Rectal smooth muscle tissue (tissue), 1 donor: ENCODE measurements at regions not wholly inside any gene's neighbourhood (a gene's known extent, or its start where the extent isn't known, plus 50 kb on each side); places are given as distances from the start of the nearest gene placed in this dataset.
"Not testable (repeated sequence)": the region's sequence is repeated elsewhere in the genome, so short reads cannot be mapped to it uniquely, and the experiment has no call there.

ENCODE experiments used
- H3K27ac ChIP-seq: one replicate; pipeline ENCODE4 v1.7.0; 2013; ENCODE audit warnings: low read depth, low read length, inconsistent platforms
- H3K27me3 ChIP-seq: one replicate; pipeline ENCODE4 v1.7.0; 2013; ENCODE audit warnings: low read length; ENCODE audit not compliant: control insufficient read depth, insufficient read depth
- H3K36me3 ChIP-seq: one replicate; pipeline ENCODE4 v1.7.0; 2013; ENCODE audit warnings: low read length; ENCODE audit not compliant: control insufficient read depth, insufficient read depth
- H3K4me1 ChIP-seq: one replicate; pipeline ENCODE4 v1.7.0; 2013; ENCODE audit warnings: low read length; ENCODE audit not compliant: control insufficient read depth, insufficient read depth
- H3K4me3 ChIP-seq: one replicate; pipeline ENCODE4 v1.7.0; 2013; ENCODE audit warnings: low read length
- H3K9ac ChIP-seq: one replicate; pipeline ENCODE4 v1.7.0; 2013; ENCODE audit warnings: low read length

DNA sequence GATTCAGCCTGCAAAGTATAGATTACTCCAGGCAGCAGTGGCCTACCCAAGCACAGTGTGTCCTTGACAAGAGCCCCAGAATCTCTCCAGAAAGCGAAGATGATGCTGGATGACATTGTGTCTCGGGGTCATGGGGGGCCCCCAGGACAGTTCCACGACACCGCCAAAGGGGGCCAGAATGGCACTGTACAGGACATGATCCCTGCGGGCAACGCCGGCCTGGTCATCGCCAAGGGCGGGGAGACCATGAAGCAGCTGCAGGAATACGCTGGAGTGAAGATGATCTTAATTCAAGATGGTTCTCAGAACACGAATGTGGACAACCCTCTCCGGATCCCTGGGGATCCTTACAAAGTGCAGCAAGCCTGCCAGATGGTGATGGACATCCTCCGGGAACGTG, 107.0 kb upstream of the MTAP start:
- Histone ChIP-seq H3K27me3 (no peaks in the 10 kb centered on the region), H3K9ac (no peak overlapping the region), H3K36me3 (no peaks in the 10 kb centered on the region), H3K27ac (no peak overlapping the region), H3K4me1 (no peaks in the 10 kb centered on the region), H3K4me3 (no peak overlapping the region)

DNA sequence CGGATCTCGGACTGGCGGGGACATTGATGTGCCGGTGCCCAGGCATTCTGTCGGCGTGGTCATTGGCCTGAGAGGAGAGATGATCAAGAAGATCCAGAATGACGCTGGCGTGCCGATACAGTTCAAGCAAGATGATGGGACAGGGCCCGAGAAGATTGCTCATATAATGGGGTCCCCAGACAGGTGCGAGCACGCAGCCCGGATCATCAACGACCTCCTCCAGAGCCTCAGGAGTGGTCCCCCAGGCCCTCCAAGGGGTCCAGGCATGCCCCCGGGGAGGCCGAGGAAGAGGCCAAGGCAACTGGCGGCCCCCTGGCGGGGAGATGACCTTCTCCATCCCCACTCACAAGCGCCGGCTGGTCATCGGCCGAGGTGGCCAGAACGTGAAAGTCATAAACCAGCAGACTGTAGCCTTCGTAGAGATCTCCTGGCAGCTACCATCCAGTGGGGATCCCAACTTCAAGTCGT, 106.5 kb upstream of the MTAP start:
- Histone ChIP-seq H3K27ac (no peak overlapping the region), H3K9ac (no peak overlapping the region), H3K4me1 (no peaks in the 10 kb centered on the region), H3K36me3 (no peaks in the 10 kb centered on the region), H3K27me3 (no peaks in the 10 kb centered on the region), H3K4me3 (no peak overlapping the region)

DNA sequence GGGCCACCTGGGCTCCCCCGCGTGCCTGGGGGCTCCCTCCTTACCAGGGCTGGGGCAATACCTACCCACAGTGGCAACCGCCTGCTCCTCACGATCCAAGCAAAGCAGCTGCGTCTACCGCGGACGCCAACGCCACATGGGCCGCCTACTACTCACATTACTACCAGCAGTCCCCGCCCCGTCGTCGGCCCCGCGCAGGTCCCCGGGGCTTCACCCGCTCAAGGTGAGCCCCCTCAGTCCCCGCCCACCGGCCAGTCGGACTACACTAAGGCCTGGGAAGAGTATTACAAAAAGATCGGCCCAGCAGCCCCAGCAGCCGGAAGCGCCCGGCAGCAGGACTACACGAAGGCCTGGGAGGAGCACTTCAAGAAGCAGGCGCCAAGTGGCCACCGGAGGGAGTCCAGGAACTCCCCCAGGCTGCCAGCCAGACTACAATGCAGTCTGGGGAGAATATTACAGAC, 106.0 kb upstream of the MTAP start:
- no peak overlapping the region for H3K4me3 ChIP-seq
- H3K27ac ChIP-seq = no peak overlapping the region
- H3K27me3 ChIP-seq = no peaks in the 10 kb centered on the region
- H3K4me1 ChIP-seq = no peaks in the 10 kb centered on the region
- H3K36me3 ChIP-seq = no peaks in the 10 kb centered on the region
- no peak overlapping the region for H3K9ac ChIP-seq

DNA sequence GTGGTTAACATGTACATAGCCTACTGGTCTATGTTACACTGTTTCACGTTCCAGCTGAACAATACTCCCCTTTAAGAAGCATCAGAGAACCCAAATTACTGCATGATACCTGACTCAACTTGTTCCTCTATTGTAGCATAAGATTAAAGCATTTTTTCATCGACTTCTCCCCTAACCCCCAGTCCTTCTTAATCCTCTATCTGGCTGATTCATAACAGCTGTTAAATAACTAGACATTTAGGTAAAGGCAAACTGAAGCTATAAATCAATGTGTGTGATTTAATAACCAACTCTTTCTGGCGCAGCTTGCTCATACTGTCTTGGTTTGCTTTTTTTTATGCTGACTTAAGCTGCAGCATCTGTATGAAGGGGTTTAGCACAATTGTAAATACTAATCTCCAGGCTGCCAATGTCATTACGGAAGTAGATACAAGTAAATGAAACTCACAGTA, 94.2 kb upstream of the MTAP start:
- no peak overlapping the region for H3K9ac ChIP-seq
- no peak overlapping the region for H3K27ac ChIP-seq
- H3K4me1 ChIP-seq = no peaks in the 10 kb centered on the region
- H3K4me3 ChIP-seq = no peak overlapping the region
- no peaks in the 10 kb centered on the region for H3K36me3 ChIP-seq
- no peaks in the 10 kb centered on the region for H3K27me3 ChIP-seq

DNA sequence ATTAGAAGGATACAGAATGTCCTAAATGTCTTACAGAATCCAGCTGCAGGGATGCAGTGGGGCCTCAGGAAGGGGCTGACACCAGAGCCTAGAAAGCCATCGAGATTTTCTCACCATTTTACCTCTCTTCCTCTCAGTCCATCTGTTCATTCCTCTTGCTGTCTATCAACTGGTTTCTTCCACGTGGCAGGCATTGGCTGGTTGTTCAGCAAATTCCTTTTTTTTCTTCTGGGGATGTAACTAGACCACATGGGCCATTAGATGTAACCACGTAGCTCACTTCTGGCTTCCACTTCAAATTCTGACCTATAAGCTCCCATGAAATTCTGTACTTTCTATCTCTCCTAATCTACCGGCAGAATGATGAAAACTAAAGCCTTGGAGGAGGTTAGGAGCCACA, 93.6 kb upstream of the MTAP start:
- no peaks in the 10 kb centered on the region for H3K27me3 ChIP-seq
- H3K9ac ChIP-seq = no peak overlapping the region
- H3K36me3 ChIP-seq = no peaks in the 10 kb centered on the region
- H3K4me3 ChIP-seq = no peak overlapping the region
- H3K4me1 ChIP-seq = no peaks in the 10 kb centered on the region
- no peak overlapping the region for H3K27ac ChIP-seq

DNA sequence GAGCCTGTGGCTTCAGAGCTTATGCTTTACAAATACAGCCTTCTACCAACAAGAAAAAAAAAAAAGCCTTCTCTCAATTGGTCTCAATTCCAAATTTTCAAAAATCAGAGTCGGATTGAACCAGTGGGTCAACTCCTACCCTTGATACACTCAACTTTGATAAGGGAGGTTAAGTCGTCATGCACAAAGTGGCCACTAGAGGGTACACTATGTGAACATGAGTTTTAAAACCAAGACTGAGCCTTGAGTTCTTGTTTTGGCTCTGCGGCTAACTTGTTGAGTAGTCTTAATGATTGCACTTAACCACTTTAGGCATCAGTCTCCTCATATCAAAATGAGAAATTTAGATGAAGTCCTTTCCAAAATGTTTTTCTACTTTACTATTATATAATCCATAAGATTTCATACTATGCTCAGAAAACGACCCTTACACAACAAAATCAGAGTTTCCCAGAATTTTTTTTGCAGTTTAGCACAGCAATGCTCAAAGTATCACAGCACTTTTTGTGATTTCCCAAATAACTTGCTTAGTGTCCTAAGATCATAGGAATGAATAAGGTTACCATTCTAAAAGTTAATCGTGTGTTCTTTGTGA, 92.9 kb upstream of the MTAP start:
- Histone ChIP-seq H3K27me3 (no peaks in the 10 kb centered on the region), H3K4me1 (no peaks in the 10 kb centered on the region), H3K4me3 (no peak overlapping the region), H3K27ac (no peak overlapping the region), H3K36me3 (no peaks in the 10 kb centered on the region), H3K9ac (no peak overlapping the region)

DNA sequence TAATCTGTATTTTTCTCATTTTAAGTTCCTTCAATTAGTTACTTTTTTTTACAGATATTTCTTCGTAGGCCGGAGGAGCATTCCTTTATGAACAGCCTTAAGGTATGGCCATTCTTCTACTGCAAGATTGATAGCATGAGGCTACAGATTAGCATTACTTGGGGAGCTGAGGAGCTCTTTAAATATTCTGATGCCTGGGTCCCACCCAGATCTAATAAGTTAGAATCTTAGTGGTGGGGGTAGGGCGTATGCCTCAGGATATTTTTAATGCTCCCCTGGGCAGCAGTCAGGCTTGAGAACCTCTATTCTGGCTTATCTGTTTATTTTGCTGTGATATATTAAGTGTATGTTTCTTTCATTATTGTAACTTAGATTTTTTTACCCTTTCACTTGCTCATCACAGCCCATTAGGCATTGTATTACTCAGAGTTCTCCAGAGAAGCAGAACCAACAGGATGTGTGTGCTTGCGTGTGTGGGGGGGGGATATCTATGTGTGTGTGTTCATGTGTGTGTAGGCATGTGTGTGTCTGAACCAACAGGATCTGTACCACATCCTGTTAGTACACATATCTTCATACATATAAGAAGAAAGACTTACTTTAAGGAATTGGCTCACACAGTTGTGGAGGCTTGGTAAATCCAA, 91.8 kb upstream of the MTAP start:
- no peak overlapping the region for H3K4me3 ChIP-seq
- no peaks in the 10 kb centered on the region for H3K36me3 ChIP-seq
- H3K9ac ChIP-seq = no peak overlapping the region
- no peak overlapping the region for H3K27ac ChIP-seq
- no peaks in the 10 kb centered on the region for H3K4me1 ChIP-seq
- H3K27me3 ChIP-seq = no peaks in the 10 kb centered on the region

DNA sequence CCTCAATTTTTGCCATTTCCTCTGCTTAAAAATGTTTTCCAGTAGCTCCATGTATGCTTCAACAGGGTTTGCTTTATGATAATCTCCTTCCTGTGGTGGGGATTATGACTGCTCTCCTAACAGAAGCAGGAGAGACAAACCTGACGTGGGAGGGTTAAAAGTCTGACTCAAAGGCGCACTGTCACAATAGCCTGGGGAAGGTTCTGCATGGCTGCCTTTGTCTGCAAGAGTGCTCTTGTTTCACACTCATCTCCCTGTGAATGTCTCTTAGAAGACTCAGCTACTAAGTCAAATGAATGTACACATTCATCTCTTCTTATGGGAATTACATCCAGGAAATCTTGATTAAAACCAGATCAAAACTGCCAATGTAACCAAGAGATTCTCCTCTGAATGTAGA, 90.9 kb upstream of the MTAP start:
- no peak overlapping the region for H3K4me3 ChIP-seq
- H3K36me3 ChIP-seq = no peaks in the 10 kb centered on the region
- H3K27ac ChIP-seq = no peak overlapping the region
- H3K27me3 ChIP-seq = no peaks in the 10 kb centered on the region
- H3K9ac ChIP-seq = no peak overlapping the region
- H3K4me1 ChIP-seq = no peaks in the 10 kb centered on the region

DNA sequence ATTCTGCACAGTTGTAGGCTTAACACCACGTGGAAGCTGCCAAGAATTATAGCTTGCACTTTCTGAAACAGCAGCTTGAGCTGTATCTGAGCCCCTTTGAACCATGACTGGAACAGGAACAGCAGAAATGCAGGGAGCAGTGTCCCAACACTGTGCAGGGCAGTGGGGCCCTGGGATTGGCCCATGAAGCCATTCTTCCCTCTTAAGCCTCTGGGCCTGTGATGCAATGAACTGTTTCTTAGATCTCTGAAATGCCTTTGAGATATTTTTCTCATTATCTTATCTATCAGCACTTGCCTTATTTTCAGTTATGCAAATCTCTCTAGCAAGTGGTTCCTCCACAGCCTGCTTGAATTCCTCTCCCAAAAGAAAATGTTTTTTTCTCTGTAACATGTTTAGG, 87.0 kb upstream of the MTAP start:
- Histone ChIP-seq H3K9ac (no peak overlapping the region), H3K36me3 (no peaks in the 10 kb centered on the region), H3K27me3 (no peaks in the 10 kb centered on the region), H3K4me3 (no peak overlapping the region), H3K4me1 (no peaks in the 10 kb centered on the region), H3K27ac (no peak overlapping the region)

DNA sequence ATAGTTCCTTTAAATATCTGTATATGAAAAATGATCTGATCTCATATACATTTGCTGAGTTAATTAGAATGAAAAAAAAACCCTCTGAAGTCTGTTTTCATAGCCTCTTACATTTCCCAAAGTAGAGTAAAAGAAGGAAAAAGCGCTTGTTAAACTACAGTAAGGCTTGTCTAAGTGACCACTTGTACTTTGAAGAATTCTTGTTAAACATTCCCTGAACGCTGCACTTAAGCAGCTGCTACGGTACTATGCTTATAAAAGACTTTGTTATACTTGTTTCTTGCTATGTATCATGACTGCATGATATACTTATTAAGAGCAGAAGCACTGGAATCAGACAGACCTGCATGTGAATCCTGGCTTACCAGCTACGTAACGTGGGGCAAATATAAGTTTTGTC, 81.7 kb upstream of the MTAP start:
- H3K36me3 ChIP-seq = no peaks in the 10 kb centered on the region
- no peaks in the 10 kb centered on the region for H3K4me1 ChIP-seq
- no peak overlapping the region for H3K9ac ChIP-seq
- H3K27ac ChIP-seq = no peak overlapping the region
- no peaks in the 10 kb centered on the region for H3K27me3 ChIP-seq
- H3K4me3 ChIP-seq = no peak overlapping the region

DNA sequence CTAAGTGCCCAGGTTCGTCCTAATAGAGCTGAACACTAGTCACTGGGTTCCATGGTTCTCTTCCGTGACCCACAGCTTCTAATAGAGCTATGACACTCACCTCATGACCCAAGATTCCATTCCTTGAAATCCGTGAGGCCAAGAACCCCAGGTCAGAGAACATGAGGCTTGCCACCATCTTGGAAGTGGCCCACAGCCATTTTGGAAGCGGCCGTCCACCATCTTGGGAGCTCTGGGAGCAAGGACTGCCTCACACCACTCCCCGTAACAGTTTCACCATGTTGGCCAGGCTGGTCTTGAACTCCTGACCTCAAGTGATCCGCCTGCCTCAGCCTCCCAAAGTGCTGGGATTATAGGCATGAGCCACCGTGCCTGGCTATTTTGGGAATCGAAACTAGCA, 75.0 kb upstream of the MTAP start:
- not testable (repeated sequence) for H3K4me3 ChIP-seq, H3K9ac ChIP-seq, H3K4me1 ChIP-seq, H3K27ac ChIP-seq, H3K36me3 ChIP-seq, H3K27me3 ChIP-seq

DNA sequence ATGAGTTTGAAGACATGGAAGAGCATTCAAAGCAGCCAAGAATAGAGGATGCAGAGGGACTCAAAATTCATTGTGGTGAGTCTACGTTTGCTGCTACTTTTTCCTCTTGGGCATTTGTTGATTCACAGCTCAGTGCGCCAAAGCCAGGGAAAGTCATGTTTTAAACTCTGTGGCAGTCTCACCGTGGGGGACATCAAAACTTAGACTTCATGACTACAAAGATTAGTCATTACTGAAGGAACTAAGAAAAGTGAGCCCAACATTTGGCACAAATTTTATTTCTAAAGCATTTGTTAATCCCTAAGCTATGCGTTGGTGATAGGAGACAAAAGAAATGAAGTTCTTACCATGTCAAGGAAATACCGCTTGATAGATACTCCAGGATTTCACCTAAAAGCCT, 73.7 kb upstream of the MTAP start:
- Histone ChIP-seq H3K9ac (no peak overlapping the region), H3K4me3 (no peak overlapping the region), H3K4me1 (no peaks in the 10 kb centered on the region), H3K27me3 (no peaks in the 10 kb centered on the region), H3K36me3 (no peaks in the 10 kb centered on the region), H3K27ac (no peak overlapping the region)

DNA sequence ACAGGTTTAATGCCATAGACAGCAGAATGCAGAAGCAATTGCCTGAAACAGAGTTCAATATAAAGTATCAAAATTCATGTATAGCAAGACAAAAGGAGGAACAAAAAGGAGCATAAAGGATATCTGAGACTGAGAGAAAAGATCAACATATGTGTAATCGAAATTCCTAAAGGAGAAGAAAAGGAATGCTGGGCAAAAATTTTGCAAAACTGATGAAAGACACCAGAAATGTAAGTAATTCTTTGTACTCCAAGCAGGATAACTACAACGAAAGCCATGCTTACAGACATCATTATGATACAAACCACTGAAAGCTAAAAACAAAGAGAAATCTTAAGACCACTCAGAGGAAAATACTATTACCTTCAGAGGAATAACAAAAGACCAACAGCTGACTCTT, 72.8 kb upstream of the MTAP start:
- no peaks in the 10 kb centered on the region for H3K36me3 ChIP-seq
- no peaks in the 10 kb centered on the region for H3K4me1 ChIP-seq
- H3K4me3 ChIP-seq = no peak overlapping the region
- H3K27me3 ChIP-seq = no peaks in the 10 kb centered on the region
- no peak overlapping the region for H3K9ac ChIP-seq
- H3K27ac ChIP-seq = no peak overlapping the region
